ENCODE measurements at regions not wholly inside any gene's neighbourhood (a gene's known extent, or its start where the extent isn't known, plus 50 kb on each side); places are given as distances from the start of the nearest gene placed in this dataset.
"Not testable (repeated sequence)": the region's sequence is repeated elsewhere in the genome, so short reads cannot be mapped to it uniquely, and the experiment has no call there.

GRCh38 chr4:57854748-57855147, 744.6 kb upstream of the IGFBP7 start:
- intact Hi-C loops (cut with DNase I, micrococcal nuclease), result no loop called here
- ATAC-seq (no peak), DNase-seq (no peak)

GRCh38 chr4:57850141-57850540, 740.0 kb upstream of the IGFBP7 start:
- no peak for DNase-seq
- ATAC-seq, result no peak
- intact Hi-C loops (cut with DNase I, micrococcal nuclease), result no loop called here

GRCh38 chr4:57832083-57832482, 721.9 kb upstream of the IGFBP7 start:
- no peak for ATAC-seq
- DNase-seq, result no peak
- intact Hi-C loops (cut with DNase I, micrococcal nuclease), result no loop called here

GRCh38 chr4:57789666-57790065, 679.5 kb upstream of the IGFBP7 start:
- ATAC-seq, result no peak
- intact Hi-C loops (cut with DNase I, micrococcal nuclease), result no loop called here
- no peak for DNase-seq

GRCh38 chr4:57777876-57778275, 667.7 kb upstream of the IGFBP7 start:
- ATAC-seq, result no peak
- no peak for DNase-seq
- intact Hi-C loops (cut with DNase I, micrococcal nuclease), result no loop called here

- DNase-seq, result no peak
- no peak for ATAC-seq
- intact Hi-C loops (cut with DNase I, micrococcal nuclease), result no loop called here
Measured at GRCh38 chr4:57774681-57775080, 664.5 kb upstream of the IGFBP7 start.

- ATAC-seq, result no peak
- DNase-seq, result no peak
- intact Hi-C loops (cut with DNase I, micrococcal nuclease), result no loop called here
Measured at GRCh38 chr4:57774171-57774570, 664.0 kb upstream of the IGFBP7 start.

GRCh38 chr4:57766341-57766740, 656.2 kb upstream of the IGFBP7 start:
- intact Hi-C loops (cut with DNase I, micrococcal nuclease), result no loop called here
- no peak for DNase-seq
- no peak for ATAC-seq

- ATAC-seq (no peak), DNase-seq (no peak)
- intact Hi-C loops (cut with DNase I, micrococcal nuclease), result no loop called here
Measured at GRCh38 chr4:57764856-57765255, 654.7 kb upstream of the IGFBP7 start.

- intact Hi-C loops (cut with DNase I, micrococcal nuclease), result no loop called here
- ATAC-seq, result no peak
- DNase-seq, result no peak
Measured at GRCh38 chr4:57763070-57763469, 652.9 kb upstream of the IGFBP7 start.

GRCh38 chr4:57740625-57741190, 630.5 kb upstream of the IGFBP7 start:
- DNase-seq (no peak), ATAC-seq (no peak)
- intact Hi-C loops (cut with DNase I, micrococcal nuclease), result no loop called here

GRCh38 chr4:57736781-57737180, 626.6 kb upstream of the IGFBP7 start:
- DNase-seq (no peak), ATAC-seq (no peak)
- intact Hi-C loops (cut with DNase I, micrococcal nuclease), result no loop called here

GRCh38 chr4:57734104-57734670, 624.0 kb upstream of the IGFBP7 start:
- intact Hi-C loops (cut with DNase I, micrococcal nuclease), result no loop called here
- ATAC-seq (no peak), DNase-seq (no peak)

GRCh38 chr4:57729775-57730570, 619.8 kb upstream of the IGFBP7 start:
- intact Hi-C loops (cut with DNase I, micrococcal nuclease); ATAC-seq; DNase-seq: not testable (repeated sequence)

GRCh38 chr4:57726154-57726553, 616.0 kb upstream of the IGFBP7 start:
- DNase-seq (no peak), ATAC-seq (no peak)
- intact Hi-C loops (cut with DNase I, micrococcal nuclease), result no loop called here

GRCh38 chr4:57719456-57719855, 609.3 kb upstream of the IGFBP7 start:
- no peak for ATAC-seq
- intact Hi-C loops (cut with DNase I, micrococcal nuclease), result no loop called here
- no peak for DNase-seq

GRCh38 chr4:57714313-57714712, 604.1 kb upstream of the IGFBP7 start:
- DNase-seq; ATAC-seq; intact Hi-C loops (cut with DNase I, micrococcal nuclease): not testable (repeated sequence)

GRCh38 chr4:57710053-57710452, 599.9 kb upstream of the IGFBP7 start:
- ATAC-seq (no peak), DNase-seq (no peak)
- intact Hi-C loops (cut with DNase I, micrococcal nuclease), result no loop called here

GRCh38 chr4:57691370-57691769, 581.2 kb upstream of the IGFBP7 start:
- intact Hi-C loops (cut with DNase I, micrococcal nuclease), result no loop called here
- ATAC-seq (no peak), DNase-seq (no peak)

GRCh38 chr4:57689693-57690205, 579.6 kb upstream of the IGFBP7 start:
- intact Hi-C loops (cut with DNase I, micrococcal nuclease), result no loop called here

More at GRCh38 chr4:57689693-57690205, 579.6 kb upstream of the IGFBP7 start:
- no peak for DNase-seq
- ATAC-seq, result no peak

All from left colon (tissue), 2 donors.